Activated CD4-positive, alpha-beta T cell treated with anti-CD3 and anti-CD28 coated beads, Interleukin-2, amount 50 U/mL, for 48 hours (primary cell): ENCODE measurements at regions not wholly inside any gene's neighbourhood (a gene's known extent, or its start where the extent isn't known, plus 50 kb on each side); places are given as distances from the start of the nearest gene placed in this dataset.

ENCODE experiments used
- DNase-seq, 2 experiments: peaks; one replicate each; pipeline ENCODE4 v3.0.0-alpha.2; 2020

DNA sequence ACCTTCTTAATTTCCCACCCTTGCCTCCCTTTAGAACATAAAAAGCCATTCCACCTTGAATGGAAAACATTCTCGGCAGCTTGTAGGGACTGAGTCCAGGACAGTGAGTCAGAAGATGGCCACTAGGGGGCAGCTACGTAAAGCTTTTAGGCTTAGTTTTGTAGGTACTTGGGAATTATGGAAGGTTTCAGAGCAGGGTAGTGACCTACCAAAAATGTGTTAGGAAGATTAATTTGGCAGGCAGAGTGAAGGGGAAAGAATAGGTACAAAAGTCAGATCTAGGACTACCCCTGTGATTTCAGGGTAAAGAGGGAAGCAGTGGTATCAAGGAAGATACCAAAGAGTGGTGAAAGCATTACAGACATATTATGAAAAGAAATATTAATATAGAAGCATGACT lies 198.4 kb downstream of the NDFIP2 start:
- peak; percentile 35 to 60 for DNase-seq

DNA sequence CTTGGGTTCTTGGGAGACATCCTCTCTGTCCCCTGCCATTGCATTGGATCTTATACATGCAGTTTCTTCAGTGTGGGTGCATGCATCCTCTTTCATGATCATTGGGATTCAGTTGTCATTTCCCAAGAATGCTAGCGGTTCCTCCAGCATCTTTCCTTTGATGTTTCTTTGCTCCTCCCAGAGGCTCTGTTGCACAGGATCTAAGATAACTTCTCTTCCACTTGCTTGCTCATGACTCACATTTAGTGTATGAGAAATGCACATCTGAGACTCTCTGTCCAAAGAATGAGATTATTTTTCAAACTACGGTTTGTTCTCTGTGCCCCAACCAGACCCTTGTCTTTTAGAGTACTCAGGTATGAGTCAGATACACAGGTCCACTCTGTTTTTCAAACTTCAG lies 197.1 kb downstream of the NDFIP2 start:
- DNase-seq = no peak

DNA sequence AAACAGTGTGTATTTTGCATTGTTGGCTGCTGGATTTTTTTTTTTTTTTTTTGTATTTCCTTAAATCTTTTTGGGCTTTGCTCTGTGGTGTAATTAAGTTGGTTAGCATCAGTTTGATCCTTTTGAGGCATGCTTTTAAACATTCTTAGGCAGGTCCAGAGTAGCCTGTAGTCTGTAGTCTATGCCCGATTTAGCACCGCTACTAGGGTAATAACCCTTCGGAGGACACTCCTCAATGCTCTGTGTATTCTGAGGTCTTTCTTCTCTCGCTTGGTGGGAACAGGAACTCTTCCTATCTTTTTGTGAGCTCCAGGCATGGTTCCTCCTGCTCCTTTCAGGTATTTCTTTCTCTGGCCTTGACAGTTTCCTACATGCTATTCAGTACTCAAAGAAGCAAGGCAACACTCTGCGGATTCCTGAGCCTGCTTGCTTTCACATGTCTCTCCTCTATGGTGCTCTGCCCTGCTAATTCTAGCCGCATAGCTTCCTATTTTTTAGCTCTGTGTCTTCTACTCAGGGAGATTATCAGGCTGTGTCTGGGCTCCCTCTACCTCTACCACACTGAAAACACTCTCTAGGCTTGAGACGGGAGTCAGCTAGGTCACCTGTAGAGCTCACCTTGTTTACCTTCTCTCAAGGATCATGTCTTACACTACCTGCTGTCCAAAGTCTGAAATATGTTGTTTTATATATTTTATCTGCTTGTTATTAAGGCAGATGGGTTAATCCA lies 195.1 kb downstream of the NDFIP2 start:
- no peak for DNase-seq

DNA sequence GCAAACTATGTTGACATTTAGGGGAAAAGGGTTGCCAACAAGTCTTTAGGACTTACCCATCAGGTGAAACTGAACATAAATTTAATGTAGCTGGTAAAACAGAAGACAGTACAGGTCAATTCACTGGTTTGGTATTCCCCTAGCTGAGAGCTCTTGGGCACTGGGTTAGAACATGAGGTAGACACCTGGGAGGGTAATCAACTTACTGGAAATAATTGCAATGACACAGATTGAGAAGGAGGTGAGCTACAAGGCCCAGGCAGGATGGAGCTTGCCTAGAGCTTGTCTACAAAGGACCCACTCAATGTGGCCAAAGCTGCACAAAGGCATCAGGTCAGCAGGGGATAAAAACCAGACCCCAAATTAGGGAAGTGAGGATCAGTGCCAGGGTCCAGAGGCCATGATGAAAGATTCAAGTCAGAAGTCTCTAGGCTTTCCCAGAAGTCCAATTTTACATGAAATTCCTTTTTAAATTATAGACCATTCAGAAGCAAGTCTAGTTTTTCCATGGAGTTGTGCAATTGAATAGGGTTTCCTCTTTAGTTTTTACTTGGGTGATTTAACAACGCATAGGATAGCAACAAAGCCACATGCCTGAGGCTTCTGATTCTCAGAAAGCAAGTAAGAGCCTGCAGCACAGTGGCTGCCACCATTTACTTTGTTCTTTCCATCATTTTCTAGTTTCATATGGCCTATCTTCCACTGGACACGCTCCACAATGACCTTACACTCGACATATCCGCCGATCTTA lies 194.0 kb downstream of the NDFIP2 start:
- no peak for DNase-seq

DNA sequence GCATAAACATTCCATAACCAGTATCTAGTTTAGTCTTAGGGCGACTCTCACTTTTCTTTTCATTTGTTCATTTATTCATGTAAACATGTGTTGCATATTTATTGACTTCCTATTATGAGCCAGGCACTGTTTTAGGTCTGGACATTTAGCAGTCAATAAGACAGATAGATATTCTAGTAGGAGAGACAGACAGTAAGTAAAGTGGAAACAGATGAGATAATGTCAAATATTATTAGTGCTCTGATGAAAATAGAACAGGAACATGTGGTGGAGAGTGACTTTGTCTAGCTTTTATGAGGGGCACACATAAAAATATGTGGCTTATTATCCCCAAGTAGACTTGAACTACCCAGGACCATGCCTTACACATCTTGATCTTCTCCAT lies 193.0 kb downstream of the NDFIP2 start:
- DNase-seq = no peak

DNA sequence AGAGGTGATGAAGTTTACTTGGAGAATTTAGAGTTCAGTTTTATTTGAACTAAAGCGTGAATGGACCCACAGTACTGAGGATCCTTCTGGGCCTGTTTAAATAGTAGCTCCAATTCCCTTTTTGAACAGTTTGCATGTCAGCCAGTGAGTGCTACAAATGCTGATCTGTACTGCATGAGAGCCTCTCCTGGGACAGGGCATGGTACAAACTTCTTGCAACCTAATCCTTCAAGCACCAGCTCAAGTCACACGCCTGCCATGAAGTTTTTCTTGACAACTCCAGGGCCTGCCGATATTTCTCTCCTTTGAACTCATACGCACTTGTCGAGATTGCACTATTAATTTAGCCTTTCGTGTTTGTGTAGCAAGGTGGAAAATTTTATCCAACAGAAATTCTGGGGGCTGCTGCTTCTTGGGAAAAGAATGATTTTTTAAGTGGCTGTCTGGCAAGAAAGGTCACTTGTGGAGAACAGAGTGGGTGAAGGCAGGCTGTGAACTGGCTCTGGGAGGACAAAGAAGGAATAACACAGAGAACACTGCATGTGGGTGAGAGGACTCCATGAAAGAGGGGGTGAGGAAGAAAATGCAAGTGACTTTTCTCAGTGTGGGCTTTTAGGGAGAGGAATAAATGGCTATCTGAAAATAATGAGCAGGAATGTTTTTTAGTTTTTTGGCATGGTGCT lies 192.5 kb downstream of the NDFIP2 start:
- no peak for DNase-seq

DNA sequence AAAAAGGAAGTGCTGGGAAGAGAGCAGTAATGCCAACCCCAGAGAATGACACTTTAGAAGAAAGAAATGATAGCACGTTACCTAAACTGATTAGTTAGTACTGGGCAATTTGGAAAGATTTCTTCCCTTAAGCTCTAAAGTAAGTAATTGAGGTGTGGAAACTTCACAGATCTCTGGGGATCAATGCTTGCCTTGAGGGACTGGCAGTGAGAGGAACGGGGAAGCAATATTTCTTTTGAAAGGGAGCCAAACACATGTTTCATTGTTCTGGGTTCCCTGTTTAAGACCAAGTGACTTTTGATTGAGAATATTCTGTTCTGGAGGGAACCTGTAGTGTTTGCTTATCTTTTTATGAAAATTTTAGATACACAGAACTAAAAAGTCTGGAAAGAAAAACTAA lies 190.5 kb downstream of the NDFIP2 start:
- DNase-seq = no peak

DNA sequence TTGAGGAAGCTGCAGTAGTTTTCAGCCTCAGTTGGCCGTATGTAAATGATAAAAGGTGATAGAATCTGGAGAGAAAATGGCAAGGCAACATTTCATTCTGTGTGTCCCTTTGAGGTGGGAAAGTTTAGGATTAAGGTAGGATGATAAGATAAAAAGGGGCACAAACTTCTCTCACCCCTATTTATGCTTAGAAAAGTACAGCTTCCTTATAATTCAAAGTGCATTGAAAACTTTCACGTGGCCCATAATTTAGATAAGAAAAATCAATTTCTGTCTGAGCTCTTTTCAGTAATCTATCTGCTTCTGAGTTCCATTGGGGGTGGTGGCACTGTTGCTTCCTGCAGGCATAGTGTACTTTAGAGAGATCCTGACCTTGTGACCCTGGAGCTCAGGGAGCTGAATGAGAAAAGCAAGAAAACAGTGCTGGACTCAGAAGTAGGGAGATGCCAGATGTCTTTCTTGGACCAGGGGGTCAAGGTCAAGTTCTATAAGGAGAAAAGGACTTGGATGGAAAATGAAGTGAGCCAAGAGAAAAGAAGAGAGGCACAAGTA lies 187.3 kb downstream of the NDFIP2 start:
- DNase-seq = no peak

DNA sequence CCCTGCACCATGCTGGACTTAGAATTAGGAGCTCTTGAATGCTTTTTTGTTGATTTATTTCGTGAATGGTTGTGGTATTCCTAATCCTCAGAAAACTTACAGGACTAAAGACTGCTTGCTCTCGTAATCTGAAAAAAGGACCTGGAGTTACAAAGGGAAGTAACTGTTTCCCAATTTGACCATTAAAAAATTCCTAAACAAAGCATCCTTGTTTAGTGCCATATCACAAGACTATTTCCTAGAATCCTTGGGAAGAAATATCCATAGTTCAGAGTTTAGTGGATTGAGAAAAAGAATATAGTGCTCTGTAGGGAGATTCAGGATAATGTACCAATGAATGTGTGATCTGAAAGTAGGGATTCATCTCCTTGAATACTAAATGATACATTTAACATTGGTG lies 186.8 kb downstream of the NDFIP2 start:
- DNase-seq = no peak

DNA sequence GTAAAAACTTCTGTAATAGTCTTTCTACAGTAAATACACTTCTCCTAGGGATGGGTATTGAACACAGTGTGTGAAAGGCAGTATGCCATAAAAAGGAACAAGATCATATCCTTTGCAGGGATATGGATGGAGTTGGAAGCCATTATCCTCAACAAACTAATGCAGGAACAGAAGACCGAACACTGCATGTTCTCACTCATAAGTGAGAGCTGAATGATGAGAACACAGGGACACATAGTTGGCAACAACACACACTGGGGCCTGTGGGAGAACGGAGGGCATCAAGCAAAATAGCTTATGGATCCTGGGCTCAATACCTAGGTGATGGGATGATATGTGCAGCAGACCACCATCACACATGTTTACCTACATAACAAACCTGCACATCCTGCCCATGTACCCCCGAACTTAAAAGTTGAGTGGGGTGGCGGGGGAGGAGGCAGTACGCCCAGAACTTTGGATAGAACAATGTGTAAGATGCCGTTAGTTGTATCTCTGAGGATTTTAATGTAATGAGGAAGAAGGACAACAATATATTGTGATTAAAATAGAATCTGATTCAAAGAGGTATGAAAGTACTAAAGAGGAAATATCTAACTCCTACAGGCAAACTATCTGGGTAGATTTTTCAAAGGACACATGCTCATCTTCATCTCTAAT lies 183.2 kb downstream of the NDFIP2 start:
- DNase-seq = no peak

DNA sequence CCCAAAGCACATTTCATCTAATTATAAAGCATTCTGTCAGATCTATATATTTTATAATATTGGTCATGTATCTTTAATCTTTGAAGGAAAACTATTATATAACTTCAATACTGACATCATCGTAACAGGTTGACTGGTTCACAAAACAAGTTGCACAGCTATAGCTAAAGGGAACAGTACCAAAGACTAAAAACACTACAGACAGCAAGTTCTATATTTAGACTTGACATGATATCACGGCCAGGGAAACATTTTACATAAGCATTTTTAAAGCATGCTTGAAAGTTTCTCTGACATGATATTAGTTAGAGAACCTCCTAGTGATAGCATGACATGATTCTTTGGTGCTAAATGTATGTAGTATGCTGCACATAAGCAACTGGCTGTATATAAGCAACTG lies 182.5 kb downstream of the NDFIP2 start:
- DNase-seq = no peak

DNA sequence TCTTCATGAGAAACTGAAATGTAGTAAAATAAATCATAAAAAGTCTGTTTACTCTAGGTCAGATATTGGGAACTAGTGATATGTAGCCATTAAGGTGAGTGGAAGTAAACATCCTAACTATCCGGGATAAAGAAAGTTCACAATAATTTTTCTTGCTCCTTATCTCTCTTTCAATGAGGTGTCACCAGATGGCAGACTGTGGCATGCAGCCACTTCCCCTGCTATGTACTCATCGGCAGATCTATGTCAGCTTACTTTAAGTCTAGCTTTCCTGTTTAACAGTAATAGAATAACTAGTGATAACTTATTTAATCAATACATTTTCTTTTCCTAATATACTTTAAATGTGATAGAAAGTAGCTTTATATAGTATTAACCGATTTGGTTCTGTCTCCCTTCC lies 181.9 kb downstream of the NDFIP2 start:
- DNase-seq = no peak

DNA sequence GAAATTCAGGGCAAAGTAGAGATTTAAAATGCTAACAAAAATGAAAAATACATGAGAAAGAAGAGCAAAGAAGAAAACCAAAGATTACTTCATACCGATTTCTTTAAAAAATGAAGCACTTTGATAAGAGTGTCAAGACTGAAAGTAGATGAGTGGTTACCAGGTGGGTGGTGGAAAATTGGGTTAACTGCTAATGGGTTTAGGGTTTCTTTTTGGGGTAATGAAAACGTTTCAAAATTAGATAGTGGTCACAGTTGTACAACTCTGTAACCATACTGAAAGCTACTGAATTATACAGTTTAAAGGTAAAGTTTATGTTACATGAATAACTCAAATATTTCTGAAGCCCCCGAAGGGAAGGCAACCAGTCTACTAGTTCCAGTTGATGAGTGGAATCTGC lies 179.4 kb downstream of the NDFIP2 start:
- DNase-seq = no peak

DNA sequence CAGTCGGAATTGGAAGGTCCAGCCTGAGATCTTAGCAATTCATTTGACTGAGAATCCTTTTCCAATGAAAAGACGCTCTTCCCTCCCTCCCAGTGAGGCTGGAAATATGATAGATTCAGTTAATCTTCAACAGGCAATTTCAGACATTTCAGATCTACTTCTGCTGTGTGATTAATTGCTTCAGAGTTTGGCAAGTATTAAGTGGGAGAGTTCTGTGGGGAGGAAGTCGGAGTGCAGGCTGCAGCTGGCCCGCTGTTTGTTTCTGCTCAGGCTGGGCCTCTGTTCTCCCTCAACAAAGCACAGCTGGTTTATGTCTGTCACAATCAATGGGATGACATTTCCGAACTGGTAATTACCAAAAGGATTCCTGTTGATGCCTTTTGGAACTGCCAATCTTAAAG lies 178.2 kb downstream of the NDFIP2 start:
- DNase-seq = no peak

DNA sequence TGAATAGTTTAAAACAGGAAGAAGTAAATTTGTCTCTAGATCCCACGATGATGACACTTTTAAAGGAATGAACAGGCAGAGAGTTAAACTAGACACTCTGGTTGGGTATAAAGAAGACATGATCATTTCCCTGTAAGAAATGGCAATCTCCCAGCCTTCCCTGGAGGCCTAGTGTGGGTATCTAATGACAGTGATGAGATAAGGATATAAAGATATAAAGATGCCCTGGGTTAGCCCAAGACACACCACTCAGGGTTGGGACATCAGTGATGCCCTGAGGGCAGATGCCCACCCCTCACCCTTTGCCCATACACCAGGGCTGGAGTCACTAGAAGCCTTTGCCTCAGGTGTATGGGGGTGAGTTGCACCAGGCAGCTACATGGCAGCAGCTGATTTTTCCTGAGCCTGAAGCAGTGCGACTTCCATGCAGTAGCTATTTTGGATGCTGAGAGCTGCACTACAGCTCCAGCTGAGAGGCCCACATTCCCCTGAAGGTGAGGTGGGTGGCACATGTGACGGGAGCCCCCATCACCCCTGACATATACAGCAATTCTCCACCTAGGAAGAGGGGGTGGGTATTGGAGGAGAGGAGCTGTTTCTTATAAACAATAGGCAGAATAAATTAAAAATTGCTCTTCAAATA lies 177.5 kb downstream of the NDFIP2 start:
- DNase-seq = no peak

DNA sequence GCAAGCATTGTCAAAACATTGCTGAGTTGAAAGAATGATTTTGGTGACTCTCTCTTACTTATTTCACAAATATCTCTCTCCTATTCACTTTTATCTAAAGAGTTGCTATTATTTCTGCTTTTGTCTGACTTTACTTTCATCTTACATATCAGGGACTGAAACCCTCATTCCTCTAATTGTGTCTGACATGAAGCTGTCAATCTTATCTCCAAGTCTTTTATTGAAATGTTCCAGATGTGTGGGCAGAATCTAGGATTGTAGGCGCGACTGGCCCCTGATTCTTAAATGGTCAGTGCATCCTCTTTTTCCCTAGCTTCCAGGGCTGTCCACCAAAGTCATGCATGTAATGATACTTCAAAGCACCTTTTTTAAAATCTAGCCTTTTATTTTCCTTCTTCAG lies 174.6 kb downstream of the NDFIP2 start:
- no peak for DNase-seq

DNA sequence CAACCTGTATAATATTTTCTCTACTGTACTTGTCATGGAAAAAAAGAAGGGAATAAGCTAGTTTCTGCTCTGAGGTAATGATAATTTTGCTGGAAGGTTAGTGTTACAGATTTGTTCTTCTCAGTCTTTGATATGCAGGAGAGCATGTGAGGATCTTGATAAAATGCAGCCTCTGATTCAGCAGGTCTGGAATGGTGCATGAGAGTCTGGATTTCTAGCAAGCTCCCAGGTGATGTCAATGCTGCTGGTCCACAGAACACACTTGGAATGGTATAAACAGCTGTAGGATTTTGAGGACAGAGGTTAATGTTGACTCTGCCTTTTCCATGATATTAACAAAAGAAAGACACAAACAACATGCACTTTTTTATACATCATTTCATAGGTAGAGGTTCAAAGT lies 173.6 kb downstream of the NDFIP2 start:
- DNase-seq = no peak

DNA sequence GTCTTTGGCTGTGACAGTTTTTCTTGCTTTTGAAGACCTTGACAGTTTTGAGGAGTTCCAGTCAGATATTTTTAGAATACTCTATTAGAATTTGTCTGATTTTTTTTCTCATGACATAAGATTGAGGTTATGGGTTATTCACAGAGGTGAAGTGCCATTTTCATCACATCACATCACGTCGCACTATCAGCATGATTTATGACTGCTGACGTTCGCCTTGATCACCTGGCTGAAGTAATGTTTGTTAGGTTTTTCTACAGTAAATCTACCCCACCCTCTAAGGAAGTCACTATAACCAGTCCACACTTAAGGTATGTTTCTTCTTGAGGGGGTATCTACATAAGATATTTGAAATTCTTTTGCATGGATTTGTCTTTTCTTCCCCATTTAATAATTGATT lies 169.7 kb downstream of the NDFIP2 start:
- DNase-seq = no peak

DNA sequence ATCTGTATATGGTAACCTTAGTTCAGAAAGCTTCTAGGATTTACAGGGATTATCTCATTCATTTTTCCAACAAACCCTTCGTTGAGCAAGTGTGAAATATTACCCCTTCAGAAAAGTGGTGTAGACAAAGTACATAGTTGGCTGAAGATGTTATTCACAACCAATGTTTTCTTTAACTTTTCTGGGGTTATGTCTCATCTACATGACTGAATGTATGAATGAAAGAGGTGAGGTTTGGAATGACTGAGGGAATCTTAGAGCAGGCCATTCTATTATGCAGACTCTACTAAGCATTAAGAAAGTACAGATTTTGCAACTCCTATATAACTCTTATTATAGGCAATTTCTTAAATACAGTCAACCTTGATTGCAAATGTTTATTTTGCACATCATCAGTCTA lies 167.2 kb downstream of the NDFIP2 start:
- no peak for DNase-seq

DNA sequence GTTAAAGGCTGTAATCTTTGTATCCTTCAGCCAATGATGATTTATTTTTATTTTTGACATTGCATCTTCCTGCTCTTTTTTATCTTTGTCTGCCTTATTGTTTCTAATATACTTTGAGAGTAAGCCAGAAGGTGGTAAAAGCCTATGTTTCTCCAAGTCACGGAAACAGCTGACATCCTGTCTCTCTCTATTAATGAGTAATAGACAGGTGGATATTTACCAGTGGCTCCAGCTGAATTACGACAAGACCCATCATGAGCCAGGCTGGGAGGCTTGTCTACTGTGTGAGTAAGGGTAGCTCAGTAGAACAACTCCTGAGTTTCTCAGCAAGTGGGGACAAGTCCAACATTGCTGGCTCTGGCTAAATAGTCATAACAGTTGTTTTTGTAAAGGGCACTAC lies 166.6 kb downstream of the NDFIP2 start:
- DNase-seq = no peak

DNA sequence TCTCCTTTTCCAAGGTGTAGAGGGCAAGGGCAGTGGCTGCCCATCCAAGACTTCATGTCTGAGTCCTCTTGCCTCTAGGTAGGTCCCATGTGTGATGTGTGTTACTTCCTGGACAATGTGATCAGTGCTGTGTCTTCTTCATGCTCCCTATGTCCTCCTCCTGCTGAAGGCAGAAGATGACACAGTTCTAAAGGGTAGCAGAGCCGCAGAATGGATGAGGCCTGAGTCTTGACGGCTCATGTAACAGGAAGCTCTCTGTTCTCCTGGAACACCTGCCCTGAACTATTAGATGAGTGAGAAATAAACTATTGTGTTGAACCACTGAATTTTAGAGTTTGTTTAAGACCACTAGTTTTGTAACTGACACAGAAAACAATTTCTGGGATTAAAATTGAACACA lies 165.9 kb downstream of the NDFIP2 start:
- DNase-seq = no peak

DNA sequence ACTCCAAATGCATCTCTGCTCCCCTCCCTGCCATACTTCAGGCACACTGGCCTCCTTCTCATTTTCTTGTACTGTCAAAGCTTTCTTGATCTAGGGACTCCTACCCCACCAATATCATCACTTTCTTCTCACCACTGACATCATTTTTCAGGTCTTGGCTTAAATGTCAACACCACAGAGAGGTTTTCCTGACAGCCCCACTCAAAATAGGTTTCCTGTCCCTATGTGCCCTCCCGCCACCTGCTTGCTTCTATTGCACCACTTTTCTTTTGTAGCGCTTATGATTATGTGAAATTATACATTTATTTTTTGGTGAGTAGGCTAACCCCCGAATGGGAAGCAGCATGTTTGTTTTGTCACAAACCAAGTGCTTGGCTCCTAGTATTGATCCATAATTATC lies 164.6 kb downstream of the NDFIP2 start:
- DNase-seq = no peak

DNA sequence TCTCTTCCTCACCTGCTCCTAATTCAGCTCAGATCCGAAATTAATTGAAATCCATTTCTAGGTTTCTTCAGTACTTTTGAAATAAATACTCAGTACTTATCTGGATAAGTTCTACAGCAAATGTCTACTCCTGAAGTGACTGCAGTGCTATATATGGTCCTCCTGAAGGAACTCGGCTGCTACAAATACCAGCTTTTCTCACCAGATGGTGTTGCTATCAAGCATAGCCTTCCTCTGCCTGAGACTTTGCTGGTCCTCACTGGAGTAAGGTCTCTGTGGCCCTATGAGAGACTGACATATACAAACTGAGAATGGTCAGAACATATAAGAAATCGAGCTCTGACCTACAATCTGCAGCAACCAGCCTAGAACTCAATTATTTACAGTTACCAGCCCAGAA lies 161.6 kb downstream of the NDFIP2 start:
- DNase-seq = no peak
